PC-3 (cell line): ENCODE measurements at regions not wholly inside any gene's neighbourhood (a gene's known extent, or its start where the extent isn't known, plus 50 kb on each side); places are given as distances from the start of the nearest gene placed in this dataset.

ENCODE experiments used
- CTCF ChIP-seq: fragments of 300-600 bp; sonication (generic); conservative IDR thresholded peaks from 2 replicates; pipeline ENCODE4 v1.5.1; 2017; ENCODE audit warnings: antibody characterized with exemption, low read depth, mild to moderate bottlenecking, low read length
- EZH2 ChIP-seq: fragments of 300-600 bp; sonication (generic); IDR thresholded peaks from one replicate; pipeline ENCODE4 v1.6.1; 2017; ENCODE audit warnings: antibody characterized with exemption, mild to moderate bottlenecking, low read length; ENCODE audit not compliant: unreplicated experiment
- EZH2phosphoT487 ChIP-seq: fragments of 300-600 bp; sonication (generic); IDR thresholded peaks from 2 replicates; pipeline ENCODE4 v1.6.1; 2018; ENCODE audit warnings: mild to moderate bottlenecking, antibody characterized with exemption, low read length, borderline replicate concordance

GRCh38 chr13:50082426-50083281 lies 67.4 kb downstream of the KCNRG start:
- no peak for TF ChIP-seq CTCF
- TF ChIP-seq EZH2: no peak
- TF ChIP-seq EZH2phosphoT487: no peak
